Left ventricle myocardium inferior (tissue), 1 donor: ENCODE measurements at regions not wholly inside any gene's neighbourhood (a gene's known extent, or its start where the extent isn't known, plus 50 kb on each side); places are given as distances from the start of the nearest gene placed in this dataset.

Experiments used
- DNase-seq: peaks from one replicate; pipeline ENCODE4 v3.0.0-alpha.2; 2020
- H3K27ac ChIP-seq: fragments of 200-600 bp; replicated peaks from 2 replicates; pipeline ENCODE4 v1.8.0; 2021
- H3K27me3 ChIP-seq: fragments of 200-600 bp; 2 replicates; pipeline ENCODE4 v1.8.0; 2021; ENCODE audit warnings: low read depth
- H3K36me3 ChIP-seq: fragments of 200-600 bp; 2 replicates; pipeline ENCODE4 v1.8.0; 2021
- H3K4me1 ChIP-seq: fragments of 200-600 bp; 2 replicates; pipeline ENCODE4 v1.8.0; 2021
- H3K4me3 ChIP-seq: fragments of 200-600 bp; 2 replicates; pipeline ENCODE4 v1.8.0; 2021; ENCODE audit warnings: mild to moderate bottlenecking, moderate library complexity
- H3K9me3 ChIP-seq: fragments of 200-600 bp; replicated peaks from 2 replicates; pipeline ENCODE4 v1.8.0; 2021
- CTCF ChIP-seq: fragments of 200-600 bp; IDR thresholded peaks from 2 replicates; pipeline ENCODE4 v1.8.0; 2021; ENCODE audit warnings: antibody characterized with exemption, mild to moderate bottlenecking, borderline replicate concordance
- intact Hi-C: fragments of 100-400 bp; cut with micrococcal nuclease; formaldehyde crosslinking; loops from one replicate; pipeline ENCODE4 v1.11.0; 2022
- donor health status: DM: no; HTN: yes; CAD: no; lungs with severe emphysema.

GRCh38 chr1:208864366-208864965, 620.3 kb upstream of the PLXNA2 start:
- H3K9me3 ChIP-seq, result peaks cover 19% of the 10 kb centered on the region
- H3K27me3 ChIP-seq, result no peaks in the 10 kb centered on the region
- no peaks in the 10 kb centered on the region for H3K4me1 ChIP-seq
- no peak overlapping the region for H3K4me3 ChIP-seq
- TF ChIP-seq CTCF, result no peak
- intact Hi-C loops, result no loop called here
- DNase-seq, result no peak
- no peaks in the 10 kb centered on the region for H3K36me3 ChIP-seq
- no peak overlapping the region for H3K27ac ChIP-seq

GRCh38 chr1:208866386-208866955, 622.3 kb upstream of the PLXNA2 start:
- no peak for DNase-seq
- no peaks in the 10 kb centered on the region for H3K4me1 ChIP-seq
- intact Hi-C loops, result no loop called here
- H3K9me3 ChIP-seq, result peaks cover 26% of the 10 kb centered on the region
- no peaks in the 10 kb centered on the region for H3K36me3 ChIP-seq
- TF ChIP-seq CTCF, result no peak
- H3K27me3 ChIP-seq, result no peaks in the 10 kb centered on the region
- H3K4me3 ChIP-seq, result no peak overlapping the region
- H3K27ac ChIP-seq, result no peak overlapping the region

GRCh38 chr1:208868554-208868953, 624.4 kb upstream of the PLXNA2 start:
- no peaks in the 10 kb centered on the region for H3K36me3 ChIP-seq
- no peak overlapping the region for H3K4me3 ChIP-seq
- TF ChIP-seq CTCF, result no peak
- no peaks in the 10 kb centered on the region for H3K27me3 ChIP-seq
- peaks cover 17% of the 10 kb centered on the region for H3K9me3 ChIP-seq
- no peaks in the 10 kb centered on the region for H3K4me1 ChIP-seq
- intact Hi-C loops, result no loop called here
- H3K27ac ChIP-seq, result no peak overlapping the region
- no peak for DNase-seq

- Histone ChIP-seq H3K27me3 (no peaks in the 10 kb centered on the region), H3K4me1 (no peaks in the 10 kb centered on the region), H3K27ac (no peak overlapping the region), H3K36me3 (no peaks in the 10 kb centered on the region), H3K4me3 (no peak overlapping the region), H3K9me3 (peaks cover 17% of the 10 kb centered on the region)
- no peak for TF ChIP-seq CTCF
- intact Hi-C loops, result no loop called here
- DNase-seq, result no peak
These were observed 630.7 kb upstream of the PLXNA2 start for GRCh38 chr1:208874915-208875314.

GRCh38 chr1:208879022-208879421, 634.8 kb upstream of the PLXNA2 start:
- intact Hi-C loops, result no loop called here
- Histone ChIP-seq H3K4me1 (peaks cover 6% of the 10 kb centered on the region), H3K36me3 (no peaks in the 10 kb centered on the region), H3K4me3 (no peak overlapping the region), H3K27ac (no peak overlapping the region), H3K27me3 (no peaks in the 10 kb centered on the region), H3K9me3 (no peaks in the 10 kb centered on the region)
- TF ChIP-seq CTCF, result no peak
- no peak for DNase-seq
